ENCODE measurements at regions not wholly inside any gene's neighbourhood (a gene's known extent, or its start where the extent isn't known, plus 50 kb on each side); places are given as distances from the start of the nearest gene placed in this dataset.
"Not testable (repeated sequence)": the region's sequence is repeated elsewhere in the genome, so short reads cannot be mapped to it uniquely, and the experiment has no call there.

DNA sequence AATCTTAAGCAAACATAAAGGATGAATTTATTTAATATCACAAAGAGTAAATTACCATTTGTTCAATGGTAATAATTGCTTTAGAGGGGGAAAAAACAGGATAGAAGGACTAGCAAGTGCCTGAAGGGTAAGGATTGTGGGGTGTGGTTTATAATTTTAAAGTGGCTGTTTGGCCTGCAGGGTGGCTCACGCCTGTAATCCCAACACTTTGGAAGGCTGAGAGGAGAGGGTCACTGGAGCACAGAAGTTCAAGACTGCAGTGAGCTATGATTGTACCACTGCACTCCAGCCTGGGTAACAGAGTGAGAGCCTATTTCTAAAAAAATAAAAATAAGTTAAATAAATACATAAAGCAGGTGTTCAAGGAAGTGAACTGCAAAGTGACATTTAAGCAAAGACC is 199.9 kb upstream of the AHR start:
- CTCF ChIA-PET, result no interaction called here
- TF ChIP-seq FOXA1 (IDR thresholded peaks at IDR 0.05), result no peak
- TF ChIP-seq L3MBTL2 (conservative IDR thresholded peaks at IDR 0.05), result no peak
- TF ChIP-seq SUZ12 (IDR thresholded peaks at IDR 0.05), result no peak
- no peak for TF ChIP-seq CTBP1 (IDR thresholded peaks at IDR 0.05; ENCODE audit: borderline replicate concordance)
- no peak for TF ChIP-seq FOXM1 (IDR thresholded peaks at IDR 0.05; ENCODE audit: borderline replicate concordance)
- no peak for TF ChIP-seq LEF1 (IDR thresholded peaks at IDR 0.05; ENCODE audit: borderline replicate concordance)
- TF ChIP-seq FOXK2 (IDR thresholded peaks at IDR 0.05), result no peak
- TF ChIP-seq, protein P1, sequence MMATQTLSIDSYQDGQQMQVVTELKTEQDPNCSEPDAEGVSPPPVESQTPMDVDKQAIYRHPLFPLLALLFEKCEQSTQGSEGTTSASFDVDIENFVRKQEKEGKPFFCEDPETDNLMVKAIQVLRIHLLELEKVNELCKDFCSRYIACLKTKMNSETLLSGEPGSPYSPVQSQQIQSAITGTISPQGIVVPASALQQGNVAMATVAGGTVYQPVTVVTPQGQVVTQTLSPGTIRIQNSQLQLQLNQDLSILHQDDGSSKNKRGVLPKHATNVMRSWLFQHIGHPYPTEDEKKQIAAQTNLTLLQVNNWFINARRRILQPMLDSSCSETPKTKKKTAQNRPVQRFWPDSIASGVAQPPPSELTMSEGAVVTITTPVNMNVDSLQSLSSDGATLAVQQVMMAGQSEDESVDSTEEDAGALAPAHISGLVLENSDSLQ (IDR thresholded peaks at IDR 0.05), result no peak
- no peak for TF ChIP-seq TARDBP (IDR thresholded peaks at IDR 0.05)
- no peak for TF ChIP-seq ELF4 (IDR thresholded peaks at IDR 0.05)
- no peak for TF ChIP-seq NFRKB (IDR thresholded peaks at IDR 0.05)
- TF ChIP-seq SP1 (IDR thresholded peaks at IDR 0.05), result no peak
- no peak for TF ChIP-seq ZNF384 (IDR thresholded peaks at IDR 0.05)
- TF ChIP-seq HDGF (IDR thresholded peaks at IDR 0.05; ENCODE audit: borderline replicate concordance), result no peak
- TF ChIP-seq BHLHE40 (IDR thresholded peaks at IDR 0.05; ENCODE audit: borderline replicate concordance), result no peak
- POLR2A ChIA-PET, result no interaction called here
- DNase-seq (ENCODE audit: extremely low spot score), result no peak

DNA sequence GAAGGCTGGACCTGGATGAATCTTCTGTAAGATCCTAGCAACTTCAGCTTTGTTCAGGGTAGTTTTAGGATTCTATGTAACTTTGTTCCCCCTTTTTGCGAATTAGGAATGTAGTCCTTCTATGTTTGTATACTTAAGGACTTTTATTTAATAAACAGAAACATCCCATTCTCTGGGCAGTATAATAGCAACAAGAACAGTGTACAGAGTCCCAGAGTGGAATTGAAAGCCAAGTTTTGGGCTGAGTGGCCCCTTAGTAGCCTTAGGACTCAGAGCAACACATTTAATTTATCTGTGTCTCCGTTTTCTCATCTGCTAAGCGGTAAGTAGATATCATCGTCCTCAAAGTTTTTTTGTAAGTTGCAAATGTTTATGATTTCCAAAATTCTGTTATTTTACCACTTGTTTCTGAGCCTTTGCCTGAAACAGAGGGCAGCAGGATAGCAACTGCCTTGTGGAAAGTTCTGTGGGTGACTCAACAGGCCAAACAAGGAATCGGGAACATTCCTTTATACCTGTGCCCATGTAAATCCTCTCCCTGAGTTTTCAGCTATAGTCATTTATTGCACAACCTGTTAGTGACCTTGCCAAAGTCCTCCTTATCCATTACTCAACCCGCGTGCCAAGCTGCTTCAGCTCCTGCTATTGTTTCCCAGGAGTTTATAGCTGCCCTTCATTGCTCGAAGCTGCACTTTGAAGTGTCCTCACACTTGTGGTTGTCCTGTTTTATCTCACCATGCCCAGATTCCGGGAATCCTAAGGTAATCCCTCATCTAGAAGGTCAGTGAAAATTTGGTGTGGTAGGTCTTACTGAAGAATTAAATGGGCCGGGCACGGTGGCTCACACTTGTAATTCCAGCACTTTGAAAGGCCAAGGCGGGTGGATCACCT is 199.1 kb upstream of the AHR start:
- ChIA-PET POLR2A (no interaction called here), CTCF (no interaction called here)
- TF ChIP-seq TARDBP (IDR thresholded peaks at IDR 0.05), result no peak
- TF ChIP-seq, protein P1 (IDR thresholded peaks at IDR 0.05), result no peak
- no peak for TF ChIP-seq FOXK2 (IDR thresholded peaks at IDR 0.05)
- TF ChIP-seq SUZ12 (IDR thresholded peaks at IDR 0.05), result no peak
- no peak for TF ChIP-seq FOXM1 (IDR thresholded peaks at IDR 0.05; ENCODE audit: borderline replicate concordance)
- DNase-seq (ENCODE audit: extremely low spot score), result no peak

DNA sequence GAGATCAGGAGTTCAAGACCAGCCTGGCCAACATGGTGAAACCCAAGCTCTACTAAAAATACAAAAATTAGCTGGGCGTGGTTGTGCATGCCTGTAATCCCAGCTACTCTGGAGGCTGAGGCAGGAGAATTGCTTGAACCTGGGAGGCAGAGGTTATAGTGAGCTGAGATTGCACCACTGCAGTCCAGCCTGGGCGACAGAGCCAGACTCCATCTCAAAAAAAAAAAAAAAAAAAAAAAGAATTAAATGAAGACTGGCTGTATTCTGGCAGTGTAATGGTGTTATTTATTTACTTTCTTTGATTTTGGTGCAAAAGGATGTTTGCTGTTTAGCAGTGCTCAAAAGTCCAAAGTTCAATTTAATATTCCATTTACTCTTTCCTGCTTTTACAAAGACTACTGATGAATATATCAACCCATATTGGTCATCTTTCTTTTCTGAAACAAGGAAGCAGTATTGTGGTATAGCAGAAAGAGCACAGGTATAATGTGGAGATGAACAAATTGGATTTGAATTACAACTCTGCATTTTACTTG is 198.4 kb upstream of the AHR start:
- POLR2A ChIA-PET; CTCF ChIA-PET; DNase-seq (ENCODE audit: extremely low spot score): not testable (repeated sequence)

DNA sequence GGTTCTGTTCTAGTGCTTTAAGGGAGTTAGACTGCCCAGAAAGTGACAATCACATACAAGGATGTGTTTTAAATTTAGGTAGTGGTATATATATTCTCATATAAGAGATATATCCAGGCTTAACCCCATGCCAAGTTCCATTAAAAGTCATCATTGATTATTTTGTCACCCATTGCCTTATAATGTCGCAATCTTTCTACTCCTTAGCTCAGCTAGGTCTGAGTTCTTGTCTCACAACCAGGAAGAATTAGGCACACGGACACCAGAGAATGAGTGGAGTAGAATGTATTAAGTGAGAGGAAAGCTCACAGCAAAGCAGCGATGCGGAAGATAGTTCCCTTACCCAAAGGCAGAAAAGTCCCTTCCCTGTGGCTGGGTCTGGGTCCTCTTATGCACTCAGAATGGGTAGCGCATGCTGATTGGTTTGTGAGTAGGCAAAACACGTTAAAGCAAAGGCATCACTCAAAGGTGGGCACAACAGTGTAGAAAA is 197.2 kb upstream of the AHR start:
- POLR2A ChIA-PET, result no interaction called here
- no peak for DNase-seq (ENCODE audit: extremely low spot score)
- no peak for TF ChIP-seq ARNT (IDR thresholded peaks at IDR 0.05)
- no peak for TF ChIP-seq SP1 (IDR thresholded peaks at IDR 0.05)
- TF ChIP-seq, protein P1 (IDR thresholded peaks at IDR 0.05), result no peak
- TF ChIP-seq ELF4 (IDR thresholded peaks at IDR 0.05), result no peak
- TF ChIP-seq FOXK2 (IDR thresholded peaks at IDR 0.05), result no peak
- no peak for TF ChIP-seq TARDBP (IDR thresholded peaks at IDR 0.05)
- TF ChIP-seq HDGF (IDR thresholded peaks at IDR 0.05; ENCODE audit: borderline replicate concordance), result no peak
- TF ChIP-seq FOXM1 (IDR thresholded peaks at IDR 0.05; ENCODE audit: borderline replicate concordance), result no peak
- no peak for TF ChIP-seq FOXA1 (IDR thresholded peaks at IDR 0.05)
- no peak for TF ChIP-seq L3MBTL2 (conservative IDR thresholded peaks at IDR 0.05)
- CTCF ChIA-PET, result interaction anchor here (0.7 kb wide), 1 partner anchor 475 kb away, joined by 3 read pairs; no protein-coding TSS in a partner anchor

DNA sequence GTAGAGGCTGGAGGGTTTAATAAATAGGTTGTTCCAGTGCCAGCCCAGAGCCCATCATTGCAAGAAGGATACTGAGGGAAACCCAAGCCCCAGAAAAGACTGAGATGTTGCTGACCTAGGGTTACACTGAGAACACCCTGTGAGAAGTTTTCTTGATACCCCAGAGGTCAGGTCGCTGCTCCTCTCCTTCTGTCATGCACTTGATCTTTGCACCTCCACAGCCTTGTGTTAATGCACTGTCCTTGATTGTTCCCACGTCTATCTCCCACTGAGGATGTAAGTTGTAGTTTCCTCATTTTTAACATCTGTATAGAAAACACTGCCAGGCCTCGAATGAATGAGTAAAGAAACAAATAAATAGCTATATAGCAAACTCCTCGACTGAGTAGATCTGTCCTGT is 195.3 kb upstream of the AHR start:
- DNase-seq (ENCODE audit: extremely low spot score), result no peak
- CTCF ChIA-PET, result no interaction called here
- TF ChIP-seq LEF1 (IDR thresholded peaks at IDR 0.05; ENCODE audit: borderline replicate concordance) (no peak), BHLHE40 (IDR thresholded peaks at IDR 0.05; ENCODE audit: borderline replicate concordance) (no peak), FOXM1 (IDR thresholded peaks at IDR 0.05; ENCODE audit: borderline replicate concordance) (no peak), ARNT (IDR thresholded peaks at IDR 0.05) (no peak), NFRKB (IDR thresholded peaks at IDR 0.05) (no peak), FOXK2 (IDR thresholded peaks at IDR 0.05) (no peak), ELF4 (IDR thresholded peaks at IDR 0.05) (no peak), L3MBTL2 (conservative IDR thresholded peaks at IDR 0.05) (no peak), ZNF384 (IDR thresholded peaks at IDR 0.05) (no peak), FOXA1 (IDR thresholded peaks at IDR 0.05) (no peak), HDGF (IDR thresholded peaks at IDR 0.05; ENCODE audit: borderline replicate concordance) (no peak), TARDBP (IDR thresholded peaks at IDR 0.05) (no peak)
- TF ChIP-seq, protein P1 (IDR thresholded peaks at IDR 0.05), result no peak
- POLR2A ChIA-PET, result no interaction called here

DNA sequence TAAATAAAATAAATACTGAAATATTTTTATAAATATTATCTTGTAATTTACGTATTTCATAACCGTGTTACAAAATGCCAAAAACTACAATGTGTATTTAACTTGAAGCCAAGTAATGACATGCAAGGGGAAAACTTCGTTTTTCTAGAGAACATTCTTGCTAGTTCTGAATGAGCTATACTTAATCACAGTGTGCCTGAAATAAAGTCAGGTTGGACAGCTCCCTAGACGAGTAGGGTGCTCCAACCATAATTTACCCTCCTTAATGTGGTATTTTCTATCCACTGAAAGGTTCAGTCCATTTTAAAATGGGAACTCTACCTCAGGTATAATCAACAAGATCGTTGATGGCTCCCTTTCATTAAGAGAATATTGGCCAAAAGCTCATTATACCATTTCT is 194.5 kb upstream of the AHR start:
- CTCF ChIA-PET, result no interaction called here
- TF ChIP-seq ZNF384 (IDR thresholded peaks at IDR 0.05), result no peak
- no peak for TF ChIP-seq FOXM1 (IDR thresholded peaks at IDR 0.05; ENCODE audit: borderline replicate concordance)
- TF ChIP-seq, protein P1 (IDR thresholded peaks at IDR 0.05), result no peak
- no peak for TF ChIP-seq BHLHE40 (IDR thresholded peaks at IDR 0.05; ENCODE audit: borderline replicate concordance)
- TF ChIP-seq TARDBP (IDR thresholded peaks at IDR 0.05), result no peak
- TF ChIP-seq CTBP1 (IDR thresholded peaks at IDR 0.05; ENCODE audit: borderline replicate concordance), result no peak
- no peak for TF ChIP-seq SUZ12 (IDR thresholded peaks at IDR 0.05)
- no peak for TF ChIP-seq FOXK2 (IDR thresholded peaks at IDR 0.05)
- no peak for TF ChIP-seq HDGF (IDR thresholded peaks at IDR 0.05; ENCODE audit: borderline replicate concordance)
- TF ChIP-seq SP1 (IDR thresholded peaks at IDR 0.05), result no peak
- no peak for TF ChIP-seq NFRKB (IDR thresholded peaks at IDR 0.05)
- TF ChIP-seq ELF4 (IDR thresholded peaks at IDR 0.05), result no peak
- no peak for TF ChIP-seq FOXA1 (IDR thresholded peaks at IDR 0.05)
- TF ChIP-seq LEF1 (IDR thresholded peaks at IDR 0.05; ENCODE audit: borderline replicate concordance), result no peak
- POLR2A ChIA-PET, result no interaction called here
- no peak for DNase-seq (ENCODE audit: extremely low spot score)
